DMS53 (cell line): ENCODE measurements at regions not wholly inside any gene's neighbourhood (a gene's known extent, or its start where the extent isn't known, plus 50 kb on each side); places are given as distances from the start of the nearest gene placed in this dataset.
"Not testable (repeated sequence)": the region's sequence is repeated elsewhere in the genome, so short reads cannot be mapped to it uniquely, and the experiment has no call there.

Experiments used
- DNase-seq: peaks from one replicate; lab custom pipeline; 2025; lab: John Stamatoyannopoulos, UW

DNA sequence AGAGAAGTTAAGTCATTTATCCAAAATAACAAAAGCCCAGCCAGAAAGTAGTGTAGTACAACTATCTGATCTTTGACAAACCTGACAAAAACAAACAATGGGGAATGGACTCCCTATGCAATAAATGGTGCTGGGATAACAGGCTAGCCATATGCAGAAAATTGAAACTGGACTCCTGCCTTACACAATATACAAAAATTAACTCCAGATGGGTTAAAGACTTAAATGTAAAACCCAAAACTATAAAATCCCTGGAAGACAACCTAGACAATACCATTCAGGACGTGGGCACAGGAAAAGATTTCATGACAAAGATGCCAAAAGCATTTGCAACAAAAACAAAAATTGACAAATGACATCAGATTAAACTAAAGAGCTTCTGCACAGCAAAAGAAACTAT, 561.4 kb upstream of the CHAC2 start:
- DNase-seq = not testable (repeated sequence)

DNA sequence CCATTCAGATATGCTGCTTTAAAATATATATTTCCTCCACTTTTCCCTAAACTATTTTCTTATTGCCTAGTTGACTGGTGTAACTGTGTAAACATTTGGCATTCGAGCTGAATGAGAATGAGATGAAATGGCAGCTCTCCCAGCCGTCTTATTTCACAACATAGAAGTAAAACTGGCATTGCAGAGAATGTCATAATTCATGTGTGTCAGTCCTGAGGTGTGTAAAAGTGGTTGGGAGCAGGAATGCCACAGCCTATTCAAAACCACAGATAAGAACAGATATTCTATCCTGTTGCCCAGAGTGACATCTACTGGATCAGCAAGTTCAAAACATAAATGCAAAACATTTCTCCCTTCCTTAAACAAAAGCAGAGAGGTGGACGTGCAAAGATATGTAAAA, 565.5 kb upstream of the CHAC2 start:
- DNase-seq = peak; percentile 81

- DNase-seq = no peak
Measured at GRCh38 chr2:53200072-53200471, 567.5 kb upstream of the CHAC2 start.

DNA sequence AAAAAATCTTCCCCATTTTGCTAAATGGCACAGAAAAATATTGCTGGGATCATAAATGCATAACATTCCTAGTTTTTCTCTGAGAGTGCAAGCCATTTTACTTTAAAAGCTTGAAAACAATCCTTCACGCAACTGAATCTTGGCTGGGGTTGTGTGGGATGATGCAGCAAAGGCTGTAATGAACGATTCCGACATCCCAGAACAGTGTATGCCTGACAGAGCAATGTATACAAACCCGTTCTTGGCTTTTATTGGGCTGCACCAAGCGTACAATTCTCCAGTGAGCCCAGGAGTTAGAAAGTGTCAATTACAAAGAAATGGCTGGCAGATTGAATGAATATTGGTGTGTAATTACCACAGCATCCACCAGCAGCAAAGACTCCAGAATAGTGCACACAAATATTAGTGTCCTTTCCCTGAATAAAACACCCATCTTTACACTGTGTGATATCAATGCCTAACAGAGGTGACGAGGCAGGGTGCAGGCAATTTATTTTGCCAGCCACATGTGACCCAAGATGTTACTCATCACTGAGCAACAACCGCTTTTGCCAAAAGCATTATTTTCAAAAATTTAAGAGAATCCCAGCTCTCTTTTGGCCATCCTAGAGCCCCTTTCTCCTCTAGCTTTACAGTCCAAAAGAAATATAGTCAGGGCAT, 578.6 kb upstream of the CHAC2 start:
- DNase-seq = no peak

DNA sequence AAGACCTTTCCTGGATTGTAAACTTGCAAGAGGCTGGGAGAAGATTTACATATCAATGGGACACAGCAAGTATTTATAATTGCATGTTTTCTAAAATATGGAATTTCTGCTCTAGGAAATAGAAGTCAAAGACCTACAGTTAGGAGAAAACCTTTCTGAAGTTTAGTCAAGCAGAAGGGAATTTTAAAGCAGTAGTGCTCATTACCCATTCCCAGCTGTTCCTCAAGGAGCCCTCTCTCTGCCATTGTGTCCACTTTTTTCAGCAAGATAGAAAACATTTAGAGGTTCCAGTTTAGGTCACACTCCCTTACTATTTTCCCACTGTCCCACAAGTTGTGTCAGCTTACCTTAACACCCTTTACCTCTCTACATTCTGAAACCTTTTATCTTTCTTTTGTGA, 584.0 kb upstream of the CHAC2 start:
- no peak for DNase-seq

GRCh38 chr2:53182601-53183000, 585.0 kb upstream of the CHAC2 start:
- DNase-seq = peak; percentile 77

DNA sequence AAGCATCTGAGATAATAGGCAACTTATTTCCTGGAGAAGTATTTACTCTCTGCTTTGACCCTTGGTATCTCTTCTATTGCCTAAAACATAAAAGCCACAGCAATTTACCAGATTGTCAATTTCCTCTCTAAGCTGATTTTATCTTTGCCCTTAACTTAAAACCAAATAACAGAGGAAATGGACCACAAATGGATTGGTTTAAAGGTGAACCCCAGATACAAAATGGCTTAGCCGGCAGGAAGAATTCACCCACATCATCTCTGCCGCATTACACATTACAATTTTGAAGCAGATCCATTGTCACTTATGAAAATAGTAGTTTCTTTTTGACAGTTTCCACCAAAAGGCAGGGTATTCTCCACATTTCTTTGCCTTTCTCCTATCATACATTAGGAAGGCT, 585.8 kb upstream of the CHAC2 start:
- no peak for DNase-seq

- no peak for DNase-seq
Measured at GRCh38 chr2:53177327-53177726, 590.3 kb upstream of the CHAC2 start.

DNA sequence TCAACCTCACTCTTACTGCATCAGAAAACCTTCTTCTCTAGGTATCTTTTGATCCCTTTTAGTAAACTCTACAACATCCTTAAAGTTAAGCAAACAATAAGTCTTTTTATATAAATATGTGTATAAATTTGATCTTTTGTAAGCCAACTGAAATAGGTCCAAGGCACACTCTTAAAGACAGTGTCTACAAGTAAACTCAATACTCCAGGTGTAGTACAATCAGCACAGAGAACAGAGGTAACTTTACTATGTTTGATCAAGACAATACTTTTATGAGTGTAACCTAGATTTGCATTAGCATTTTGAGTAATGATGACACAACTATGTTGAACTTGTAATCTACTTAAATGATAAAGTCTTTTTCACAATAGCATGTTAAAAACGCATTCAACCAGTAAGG, 593.1 kb upstream of the CHAC2 start:
- no peak for DNase-seq

GRCh38 chr2:53173698-53174455, 593.7 kb upstream of the CHAC2 start:
- DNase-seq = no peak

DNA sequence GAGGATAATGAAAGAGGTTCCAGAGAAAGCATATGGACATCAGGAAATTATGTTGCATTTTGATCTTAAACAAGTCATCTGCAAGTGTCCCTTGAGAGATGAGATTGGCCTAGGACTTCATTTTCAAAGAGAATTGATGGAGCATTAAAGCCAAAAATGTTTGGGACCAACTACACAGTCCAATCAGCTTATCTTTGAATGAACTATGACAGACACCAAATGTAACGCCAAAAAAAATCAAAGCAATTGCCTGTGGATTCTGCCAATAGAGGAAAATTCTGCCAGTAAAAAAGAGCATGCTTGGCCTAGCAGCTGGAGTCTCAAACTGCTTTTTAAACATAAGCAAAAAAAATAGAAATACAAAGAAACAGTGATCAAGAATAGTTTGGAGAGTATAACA, 594.5 kb upstream of the CHAC2 start:
- no peak for DNase-seq

DNA sequence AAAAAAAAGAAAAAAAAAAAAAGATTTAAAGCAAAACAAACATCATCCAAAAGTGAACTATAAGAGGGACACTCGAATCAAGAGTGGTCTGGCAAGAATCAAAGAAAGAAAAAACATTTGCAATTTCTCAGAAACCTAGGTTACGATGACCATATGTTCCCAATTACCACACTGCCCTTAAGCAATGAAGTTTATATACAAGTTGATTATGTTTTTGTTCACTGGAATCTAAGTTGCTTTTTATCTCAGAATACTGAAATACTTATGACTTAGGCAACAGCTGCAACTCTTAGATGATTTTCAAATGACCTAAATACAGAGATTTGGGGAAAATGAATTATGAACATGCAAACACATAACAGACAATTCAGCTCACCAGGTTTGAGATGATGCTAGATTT, 597.1 kb upstream of the CHAC2 start:
- DNase-seq = no peak

GRCh38 chr2:53167227-53167626, 600.4 kb upstream of the CHAC2 start:
- DNase-seq = no peak

- peak; percentile 7 for DNase-seq
Measured at GRCh38 chr2:53150146-53150545, 617.5 kb upstream of the CHAC2 start.

DNA sequence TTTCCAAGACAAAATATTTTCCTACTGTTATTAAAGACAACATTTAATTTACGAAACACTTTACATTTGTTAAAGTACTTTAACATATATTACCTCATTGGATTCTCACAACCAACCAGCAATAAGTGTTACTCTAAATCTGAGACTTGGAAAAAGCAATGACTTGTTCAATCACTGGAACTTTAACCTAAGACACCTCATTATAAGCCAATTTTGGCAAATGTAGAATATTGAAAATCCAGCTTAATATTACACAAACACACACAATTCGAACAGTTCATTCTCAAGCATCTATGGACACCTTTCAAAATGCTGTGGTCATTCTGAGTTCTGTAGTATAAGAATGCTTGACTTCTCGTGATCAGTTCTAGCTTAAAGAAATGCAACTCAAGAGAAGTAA, 619.4 kb upstream of the CHAC2 start:
- no peak for DNase-seq

DNA sequence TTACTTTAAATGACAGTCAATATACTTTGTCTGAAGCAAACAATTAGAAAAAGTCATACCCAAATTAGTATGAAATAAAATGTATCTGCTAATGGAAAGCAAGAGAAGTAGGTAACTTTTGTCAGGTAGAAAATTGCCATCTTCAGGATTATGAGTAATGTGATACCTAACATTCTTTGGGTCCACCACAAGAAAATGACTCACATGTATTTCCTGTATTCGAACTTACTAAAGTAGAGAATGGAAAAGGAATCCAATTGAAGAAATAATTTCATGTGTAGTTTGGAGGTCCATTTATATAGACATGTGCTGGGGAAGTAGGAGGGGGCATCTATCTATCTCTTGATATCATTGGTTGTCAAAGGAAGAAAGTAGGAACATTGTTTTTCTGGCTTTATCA, 636.2 kb upstream of the CHAC2 start:
- no peak for DNase-seq

- no peak for DNase-seq
Measured at GRCh38 chr2:53130441-53130943, 637.1 kb upstream of the CHAC2 start.

DNA sequence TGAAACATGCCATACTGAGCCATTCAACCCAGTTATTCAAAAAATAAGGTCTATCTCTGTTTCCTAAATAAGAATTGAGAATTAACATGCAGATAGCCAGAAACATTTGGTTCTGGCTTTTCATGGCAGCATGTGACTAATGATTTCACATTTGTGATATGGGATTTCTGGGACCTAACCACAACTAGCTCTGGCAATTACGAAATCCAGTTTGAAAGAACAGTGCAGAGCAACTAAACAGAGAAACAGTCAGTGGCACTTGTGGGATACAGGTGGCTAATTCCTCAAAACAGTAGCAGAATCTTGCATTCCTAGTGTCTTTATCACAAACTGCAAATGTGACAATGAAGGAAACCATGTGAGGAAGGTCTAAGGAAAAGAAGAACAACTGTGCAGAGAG, 637.8 kb upstream of the CHAC2 start:
- no peak for DNase-seq

DNA sequence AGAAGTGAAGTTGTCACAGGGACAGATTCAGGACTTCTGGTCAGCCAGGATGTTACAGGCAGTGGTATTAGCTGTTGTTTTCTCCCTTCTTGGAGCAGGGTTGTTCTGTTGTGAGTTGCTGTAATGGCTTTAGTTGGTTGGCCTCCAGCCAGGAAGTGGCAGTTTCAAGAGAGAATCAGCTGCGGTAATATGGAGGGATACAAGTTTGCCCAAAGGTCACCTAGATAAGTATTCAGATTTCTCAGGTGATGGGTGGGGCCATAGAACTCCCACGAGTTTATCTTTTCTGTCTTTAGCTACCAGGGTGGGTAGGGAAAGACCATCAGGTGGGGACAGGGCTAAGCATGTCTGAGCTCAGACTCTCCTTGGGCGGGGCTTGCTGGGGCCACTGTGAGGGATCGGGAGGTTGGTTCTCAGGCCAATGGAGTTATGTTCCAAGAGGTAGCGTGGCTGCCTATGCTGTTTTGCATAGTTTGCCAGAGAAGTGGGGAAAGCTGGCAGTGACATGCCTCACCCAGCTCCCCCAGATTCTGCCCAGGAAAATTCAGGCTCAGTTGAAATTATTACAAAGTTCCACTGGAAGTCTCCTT, 640.4 kb upstream of the CHAC2 start:
- no peak for DNase-seq

DNA sequence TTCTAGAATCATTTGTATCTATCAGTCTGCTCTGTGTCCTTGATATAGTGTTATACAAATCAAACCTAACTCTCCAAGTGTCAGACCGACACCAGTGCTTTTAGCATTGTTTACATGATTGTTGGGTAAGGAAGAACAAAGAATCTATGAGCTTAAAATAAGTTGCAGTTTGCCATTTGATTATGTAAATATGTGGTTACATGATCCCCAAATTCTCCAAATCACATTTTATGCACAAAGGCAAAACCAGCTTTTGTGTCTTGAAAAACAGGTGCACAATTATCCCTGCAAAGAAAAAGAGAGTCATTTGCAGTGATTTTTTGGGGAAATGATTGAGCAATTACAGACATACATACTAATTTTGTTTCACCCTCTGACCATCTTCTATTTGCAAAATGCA, 652.6 kb upstream of the CHAC2 start:
- no peak for DNase-seq

DNA sequence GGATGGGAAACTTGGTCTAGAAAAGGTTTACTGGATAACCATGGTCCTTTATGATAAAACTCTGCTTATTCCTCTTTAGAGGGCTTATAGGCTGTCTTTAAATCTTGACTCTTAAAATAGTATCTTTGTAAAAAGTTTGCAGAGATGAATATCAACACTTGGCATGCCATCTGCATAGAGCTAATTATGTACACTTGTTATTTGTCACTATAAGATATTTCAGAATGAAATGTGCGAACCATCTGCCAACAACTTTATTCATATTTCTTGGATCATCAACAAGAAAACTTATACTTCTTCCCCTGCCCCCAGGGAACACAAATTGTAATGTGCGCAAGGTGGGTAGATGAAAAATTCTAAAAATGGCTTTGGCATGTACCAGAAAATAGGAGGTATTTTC, 653.0 kb upstream of the CHAC2 start:
- no peak for DNase-seq

DNA sequence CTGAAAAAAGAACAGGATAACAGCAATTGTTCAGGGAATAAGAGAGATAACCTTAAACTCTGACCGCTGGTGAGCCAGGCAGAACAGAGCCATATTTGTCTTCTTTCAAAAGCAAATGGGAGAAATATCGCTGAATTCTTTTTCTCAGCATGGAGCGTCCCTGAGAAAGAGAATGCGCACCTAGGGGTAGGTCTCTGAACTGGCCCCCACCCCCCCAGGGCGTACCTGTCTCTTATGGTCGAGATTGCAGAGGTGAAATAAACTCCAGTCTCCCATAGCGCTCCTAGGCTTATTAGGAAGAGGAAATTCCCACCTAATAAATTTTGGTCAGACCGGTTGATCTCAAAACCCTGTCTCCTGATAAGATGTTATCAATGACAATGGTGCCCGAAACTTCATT, 655.2 kb upstream of the CHAC2 start:
- not testable (repeated sequence) for DNase-seq

- no peak for DNase-seq
Measured at GRCh38 chr2:53111406-53111805, 656.2 kb upstream of the CHAC2 start.
